ENCODE measurements at regions not wholly inside any gene's neighbourhood (a gene's known extent, or its start where the extent isn't known, plus 50 kb on each side); places are given as distances from the start of the nearest gene placed in this dataset.

- no peak for TF ChIP-seq CTCF (IDR thresholded peaks at IDR 0.05; ENCODE audit: low read depth, low read length)
- H3K4me3 ChIP-seq (ENCODE audit: low read depth, low read length): no peak overlapping the region
These were observed 111.7 kb downstream of the NXNL2 start for GRCh38 chr9:88646539-88647300.

- H3K4me3 ChIP-seq (ENCODE audit: low read depth, low read length): peak overlapping the region; percentile 33; the same call in 1 of the 2 replicates
- peak; percentile 29; the same call in 1 of the 2 replicates for TF ChIP-seq CTCF (IDR thresholded peaks at IDR 0.05; ENCODE audit: low read depth, low read length)
These were observed 117.0 kb downstream of the NXNL2 start for GRCh38 chr9:88651682-88652633.

GRCh38 chr9:88652876-88653275 lies 117.9 kb downstream of the NXNL2 start:
- peak overlapping the region; percentile 33; the same call in 1 of the 2 replicates for H3K4me3 ChIP-seq (ENCODE audit: low read depth, low read length)
- TF ChIP-seq CTCF (IDR thresholded peaks at IDR 0.05; ENCODE audit: low read depth, low read length): no peak

- TF ChIP-seq CTCF (IDR thresholded peaks at IDR 0.05; ENCODE audit: low read depth, low read length): no peak
- H3K4me3 ChIP-seq (ENCODE audit: low read depth, low read length): no peak overlapping the region
These were observed 118.4 kb downstream of the NXNL2 start for GRCh38 chr9:88653406-88653805.

GRCh38 chr9:88653911-88654310 lies 118.9 kb downstream of the NXNL2 start:
- no peak for TF ChIP-seq CTCF (IDR thresholded peaks at IDR 0.05; ENCODE audit: low read depth, low read length)
- no peak overlapping the region for H3K4me3 ChIP-seq (ENCODE audit: low read depth, low read length)

- H3K4me3 ChIP-seq (ENCODE audit: low read depth, low read length): no peak overlapping the region
- TF ChIP-seq CTCF (IDR thresholded peaks at IDR 0.05; ENCODE audit: low read depth, low read length): no peak
These were observed 122.9 kb downstream of the NXNL2 start for GRCh38 chr9:88657893-88658292.

Measured in WI38 (cell line).